AG08395 (cell line): ENCODE measurements at regions not wholly inside any gene's neighbourhood (a gene's known extent, or its start where the extent isn't known, plus 50 kb on each side); places are given as distances from the start of the nearest gene placed in this dataset.
"Not testable (repeated sequence)": the region's sequence is repeated elsewhere in the genome, so short reads cannot be mapped to it uniquely, and the experiment has no call there.

ENCODE experiments used
- DNase-seq: peaks from one replicate; pipeline ENCODE4 v3.0.0; 2012; ENCODE audit warnings: mixed read lengths, low spot score

DNA sequence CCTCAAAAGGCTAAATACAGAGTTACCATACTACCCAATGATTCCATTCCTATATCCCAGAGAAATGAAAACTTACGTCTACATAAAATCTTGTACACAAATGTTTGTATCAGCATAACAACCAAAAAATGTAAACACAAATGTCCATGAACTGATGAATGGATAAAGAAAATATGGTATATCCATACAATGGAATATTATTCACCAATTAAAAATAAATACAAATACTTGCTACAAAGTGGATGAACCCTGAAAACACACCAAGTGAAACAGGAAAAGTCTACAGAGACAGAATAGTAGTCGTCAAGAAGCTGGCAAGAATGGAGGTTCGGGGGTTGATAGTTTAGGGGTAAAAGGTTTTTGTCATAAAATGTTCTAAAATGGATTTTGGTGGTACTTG, 54.0 kb upstream of the ANKRD28 start:
- no peak for DNase-seq

DNA sequence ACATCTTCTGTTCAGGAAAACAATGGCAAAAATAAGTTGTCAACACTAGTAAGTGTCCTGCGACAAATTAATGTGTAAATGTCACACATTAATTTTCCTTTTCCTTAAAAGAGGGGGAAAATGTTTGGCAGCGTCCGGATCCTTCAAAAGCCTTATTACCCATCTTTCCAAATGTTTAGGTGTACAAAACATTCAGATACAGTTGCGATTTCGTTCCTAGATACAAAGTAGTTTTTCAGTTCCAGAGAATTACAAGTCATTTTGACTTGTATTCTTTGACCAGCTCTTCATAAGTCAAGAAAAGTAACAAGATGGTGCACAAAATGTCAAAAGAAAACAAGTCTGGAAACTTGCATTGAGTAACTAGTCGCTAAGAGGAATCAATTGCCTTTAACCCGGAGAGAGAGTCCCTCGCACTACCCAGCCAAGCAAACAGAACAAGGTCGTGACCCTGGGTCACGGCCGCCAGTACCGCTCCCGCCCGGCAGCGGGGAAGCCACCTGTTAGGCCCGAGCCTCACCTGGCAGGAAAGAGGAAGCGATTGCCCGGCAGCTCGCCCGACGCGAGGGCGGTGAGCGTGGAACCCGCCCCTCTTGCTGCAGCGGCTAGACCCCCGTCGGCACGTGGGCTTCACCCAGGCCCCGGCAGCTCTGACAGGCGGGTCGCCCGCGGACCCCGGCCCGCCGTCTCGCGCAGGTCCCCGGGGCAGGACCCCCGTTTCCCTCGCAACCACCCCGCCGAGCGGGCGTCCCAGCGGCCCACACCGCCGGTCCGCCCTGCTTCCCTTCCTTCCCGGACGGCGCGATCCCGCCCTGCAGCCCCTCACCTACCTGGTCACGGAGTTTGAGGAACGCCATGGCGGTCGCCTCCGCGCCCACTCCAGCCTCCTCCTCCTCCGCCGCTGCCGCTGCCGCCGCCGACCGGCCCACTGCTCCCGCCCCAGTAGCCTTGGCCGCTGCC, 61.0 kb upstream of the ANKRD28 start:
- no peak for DNase-seq

DNA sequence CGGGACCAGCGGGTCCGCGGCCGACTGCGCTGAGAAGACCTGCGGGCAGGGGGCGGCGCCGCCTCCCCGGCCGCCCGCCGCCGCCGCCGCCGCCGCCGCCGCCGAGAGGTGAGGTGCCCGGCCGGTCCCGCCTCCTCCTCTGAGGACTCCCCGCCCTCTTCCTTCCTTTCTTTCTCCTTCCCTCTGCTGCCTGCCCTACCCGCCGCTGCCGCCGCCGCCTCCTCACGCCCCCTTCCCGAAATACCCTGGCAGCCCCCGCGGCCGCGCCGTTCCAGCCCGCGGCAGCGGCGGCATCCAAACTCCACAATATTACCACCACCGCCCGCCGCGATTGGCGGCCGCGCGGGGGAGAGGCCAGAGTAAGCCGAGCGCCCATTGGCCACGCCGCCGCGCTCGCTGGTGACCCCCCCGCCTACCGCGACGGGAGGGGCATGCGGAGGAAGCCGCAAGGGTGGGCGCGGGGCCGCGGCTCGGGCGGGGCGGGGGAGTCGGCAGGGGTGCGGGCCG, 61.8 kb upstream of the ANKRD28 start:
- DNase-seq, result peak; percentile 89

DNA sequence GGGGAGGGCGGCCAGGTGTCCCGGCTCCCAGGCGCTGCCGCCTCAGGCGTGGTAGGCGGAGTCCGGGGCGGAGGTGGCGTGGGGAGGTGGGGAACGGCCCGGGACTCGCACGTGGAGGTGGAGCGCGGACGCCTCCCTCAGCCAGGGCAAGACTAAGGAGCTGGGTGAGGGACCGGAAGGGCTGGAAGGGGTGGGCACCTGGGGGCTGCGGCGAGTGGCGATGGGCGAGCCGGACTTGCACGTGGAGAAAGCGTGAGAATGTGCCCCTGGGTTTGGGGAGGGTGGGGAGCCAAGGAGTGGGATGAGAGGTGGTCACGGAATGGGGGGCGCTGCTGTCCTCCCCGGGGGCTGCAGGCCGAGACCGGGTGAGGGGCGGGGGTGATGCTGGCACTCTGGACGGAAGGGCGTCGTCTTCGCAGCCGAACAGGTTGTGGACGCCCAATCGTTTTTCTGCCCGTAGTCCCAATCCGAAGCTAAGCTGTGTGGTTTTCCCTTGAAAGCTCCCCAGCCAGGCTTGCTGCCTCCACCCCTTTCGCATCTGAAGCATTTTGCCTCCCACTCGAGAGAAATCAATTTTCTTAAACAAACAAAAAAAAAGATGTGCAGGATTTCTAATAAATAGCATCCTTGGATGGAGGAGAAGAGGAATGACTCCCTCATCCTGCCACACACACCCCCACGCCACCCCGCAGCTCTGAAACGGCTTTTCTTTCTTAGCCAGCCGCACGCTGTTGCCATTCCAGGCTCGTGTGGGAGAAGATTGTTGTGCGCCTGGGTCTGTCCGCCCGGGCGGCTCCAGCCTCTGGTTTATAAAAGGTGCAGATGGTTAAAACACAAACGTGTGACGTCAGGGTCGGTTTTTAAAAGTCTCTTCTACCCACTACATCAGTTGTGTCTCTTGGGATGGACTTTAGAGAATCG, 62.5 kb upstream of the ANKRD28 start:
- DNase-seq, result peak; percentile 48

DNA sequence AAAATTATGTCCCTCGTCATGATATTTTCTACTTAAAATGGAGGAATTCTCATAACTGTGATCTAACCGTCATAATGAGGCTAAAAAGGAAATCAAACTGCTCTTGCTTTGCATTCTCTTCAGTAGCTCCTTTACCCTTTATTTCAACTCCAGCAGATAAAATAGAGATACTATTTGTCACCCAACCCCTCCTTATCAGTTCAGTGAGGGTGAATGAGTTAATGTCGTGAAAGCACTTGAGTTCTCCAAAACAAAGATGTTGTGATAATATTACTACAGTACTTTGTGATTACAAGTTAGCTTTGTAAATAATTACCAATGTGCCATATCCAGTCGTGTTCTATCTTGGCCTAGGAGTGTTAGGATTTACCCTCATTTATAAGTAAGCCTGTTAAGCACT, 63.4 kb upstream of the ANKRD28 start:
- DNase-seq, result no peak

DNA sequence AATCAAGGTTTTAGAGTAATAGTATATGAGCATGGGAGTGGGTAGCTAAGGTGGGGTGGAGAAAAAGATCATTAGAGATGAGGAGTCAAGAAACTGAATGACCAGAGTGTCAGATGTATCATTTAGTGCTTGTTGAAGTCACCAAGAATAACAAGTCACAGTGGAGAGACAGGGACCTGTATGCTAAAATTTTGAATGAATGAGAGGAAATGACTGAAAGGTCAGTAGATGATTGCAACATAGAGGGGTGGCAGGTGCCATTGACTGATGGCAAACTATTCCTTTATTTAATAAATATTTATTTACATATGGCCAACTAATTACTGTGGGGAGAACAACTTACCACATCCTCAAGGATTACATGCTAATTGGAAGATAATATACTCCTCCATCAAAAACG, 75.0 kb upstream of the ANKRD28 start:
- no peak for DNase-seq

DNA sequence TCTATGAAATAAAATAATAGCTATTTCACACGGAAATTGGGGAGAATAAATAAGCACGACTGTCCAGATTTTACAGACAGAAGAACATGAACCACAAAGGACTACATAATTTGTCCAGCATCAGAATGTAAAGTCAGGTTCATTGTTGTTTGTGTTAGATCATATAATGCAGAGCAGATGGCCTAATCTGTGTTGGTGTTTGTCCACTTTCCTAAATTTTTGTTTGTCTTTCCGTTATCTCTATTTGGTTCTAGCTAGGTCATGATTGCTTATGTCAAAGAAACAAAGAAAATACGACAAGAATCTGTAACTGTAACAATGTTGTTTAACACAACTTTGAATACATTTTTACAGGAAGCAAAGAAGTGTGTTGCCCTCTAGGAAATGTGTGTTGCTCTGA, 75.6 kb upstream of the ANKRD28 start:
- DNase-seq, result no peak

DNA sequence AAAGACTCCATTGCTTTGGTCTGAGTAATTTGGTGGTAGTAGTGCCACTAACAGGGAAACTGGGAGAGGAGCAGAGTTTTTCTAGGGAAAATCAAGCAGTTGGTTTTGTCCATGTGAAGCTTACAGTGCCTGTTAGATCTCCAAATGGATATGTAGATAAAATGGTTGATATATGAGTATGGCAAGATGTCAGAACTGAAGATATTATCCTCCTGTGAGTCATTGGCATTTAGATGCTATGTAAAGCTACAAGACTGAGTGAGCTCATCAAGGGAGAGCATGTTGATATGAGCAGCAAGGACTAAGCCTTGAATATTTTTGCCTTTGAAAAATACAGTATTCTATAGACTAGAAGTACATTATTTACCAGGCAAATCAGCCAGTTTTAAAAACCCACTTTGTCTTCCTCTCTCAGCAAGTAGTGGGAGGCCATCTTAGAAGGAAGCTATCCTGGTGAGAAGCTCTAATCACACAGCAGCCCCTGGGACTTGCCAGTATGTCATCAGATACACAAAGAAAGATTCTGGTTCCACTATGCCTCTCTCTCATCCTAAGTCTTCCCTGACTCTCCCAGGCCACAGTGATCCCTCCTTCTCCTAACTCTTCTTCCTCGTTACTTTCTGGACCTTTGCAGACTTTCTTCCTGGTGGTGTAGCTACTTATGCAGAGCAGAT, 77.4 kb upstream of the ANKRD28 start:
- DNase-seq, result peak; percentile 63

DNA sequence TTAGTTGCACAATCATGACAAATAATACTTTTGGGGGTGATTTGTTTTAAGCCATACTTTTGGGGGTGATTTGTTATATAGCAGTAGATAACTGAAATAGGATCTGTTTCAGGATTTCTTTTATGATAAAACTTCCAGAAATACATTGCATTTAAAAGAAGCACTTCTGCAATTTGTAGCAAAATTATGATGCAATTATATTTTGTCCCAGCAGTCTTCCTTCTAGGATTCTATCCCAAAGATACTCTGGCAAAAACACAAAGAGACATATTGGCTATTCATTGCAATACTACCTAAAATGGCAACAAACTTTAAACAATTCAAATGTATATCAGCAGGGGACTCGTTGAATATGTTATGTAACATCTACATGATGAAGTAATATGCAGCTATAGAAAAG, 78.9 kb upstream of the ANKRD28 start:
- no peak for DNase-seq

DNA sequence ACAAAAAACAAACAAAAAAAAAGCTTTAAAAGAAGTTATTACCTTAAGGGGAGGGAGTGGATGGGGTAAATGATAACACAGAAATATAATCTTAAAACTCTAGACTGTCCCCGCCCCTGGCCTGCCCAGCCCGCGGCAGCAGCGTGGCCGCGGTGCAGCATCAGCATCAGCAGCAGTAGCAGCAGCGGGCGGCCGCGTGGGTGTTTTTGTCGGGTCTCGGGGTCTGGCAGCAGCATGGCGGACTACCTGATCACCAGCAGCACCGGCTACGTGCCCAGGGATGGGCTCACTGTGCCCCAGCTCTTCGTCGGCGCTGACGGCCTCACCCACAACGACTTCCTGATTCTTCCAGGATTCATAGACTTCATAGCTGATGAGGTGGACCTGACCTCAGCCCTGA, 80.0 kb upstream of the ANKRD28 start:
- DNase-seq, result no peak

DNA sequence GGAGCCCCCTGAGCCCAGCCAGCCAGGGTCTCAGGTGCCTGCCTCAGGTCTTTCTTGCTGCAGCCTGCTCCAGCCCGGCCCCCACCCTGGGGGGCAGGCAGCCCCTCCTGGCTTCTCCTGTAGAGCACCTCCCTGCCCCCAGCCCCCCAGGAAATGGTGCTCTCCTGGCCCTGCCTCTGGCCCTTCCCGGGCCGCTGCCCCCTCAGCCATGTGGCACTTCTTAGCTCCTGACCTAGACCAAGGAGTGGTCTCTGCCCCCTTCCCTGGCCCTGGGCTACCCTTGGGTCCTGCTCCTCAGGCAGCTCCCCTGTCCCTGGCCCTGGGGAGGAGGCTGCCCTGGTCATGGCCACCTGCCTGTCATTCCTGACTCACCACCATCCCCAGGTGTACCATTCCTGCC, 82.0 kb upstream of the ANKRD28 start:
- not testable (repeated sequence) for DNase-seq

DNA sequence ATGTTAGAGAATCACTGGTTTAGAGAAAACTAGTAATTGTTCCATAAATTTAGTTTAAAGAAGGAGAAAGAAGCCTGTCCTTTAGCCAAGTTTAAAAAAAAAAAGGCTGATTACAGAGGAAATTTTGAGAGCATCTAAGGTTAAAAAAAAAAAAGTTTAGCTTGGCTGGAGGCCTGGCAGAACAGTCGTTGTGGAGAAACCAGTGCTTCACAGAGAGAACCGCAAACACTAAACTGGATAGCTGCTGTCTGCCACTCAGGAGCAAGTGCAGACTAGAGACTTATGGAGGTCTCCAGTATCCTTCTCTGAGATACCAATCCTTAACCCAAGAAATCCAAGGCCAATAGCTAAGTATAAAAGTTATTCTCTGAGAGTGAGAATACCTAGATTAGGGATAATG, 84.8 kb upstream of the ANKRD28 start:
- no peak for DNase-seq

DNA sequence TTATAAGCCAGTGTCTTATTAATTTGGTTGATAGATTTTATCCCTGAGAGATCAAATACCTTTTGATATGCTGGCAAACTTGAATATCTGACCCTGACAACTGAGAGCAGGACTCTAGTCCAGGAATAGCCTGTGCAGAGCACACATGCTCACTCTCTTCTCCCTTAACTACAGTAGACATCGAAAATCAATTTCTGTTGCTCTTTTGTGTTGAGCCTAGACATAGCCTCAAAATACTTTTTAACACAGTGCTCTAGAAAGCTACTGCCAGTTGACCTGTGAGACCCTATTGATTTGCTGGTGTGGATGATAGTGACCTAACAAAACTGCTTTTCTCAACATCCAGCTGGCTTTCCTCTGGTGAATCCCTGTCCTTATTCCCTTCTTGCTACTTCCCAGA, 86.4 kb upstream of the ANKRD28 start:
- no peak for DNase-seq

DNA sequence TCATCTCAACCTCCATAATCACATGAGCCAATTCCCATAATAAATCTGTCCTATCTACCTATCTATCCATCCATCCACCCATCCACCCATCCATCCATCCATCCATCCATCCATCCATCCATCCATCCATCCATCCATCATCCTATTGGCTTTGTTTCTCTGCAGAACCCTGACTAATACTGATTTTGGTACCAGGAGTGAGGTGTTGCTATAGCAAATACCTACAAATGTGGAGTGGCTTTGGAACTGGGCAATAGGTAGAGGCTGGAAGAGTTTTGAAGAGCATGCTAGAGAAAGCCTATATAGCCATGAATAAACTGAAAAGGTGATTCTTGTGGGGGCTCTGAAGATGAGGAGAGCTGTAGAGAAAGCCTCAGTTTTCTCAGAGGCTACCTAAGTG, 88.7 kb upstream of the ANKRD28 start:
- DNase-seq, result no peak

DNA sequence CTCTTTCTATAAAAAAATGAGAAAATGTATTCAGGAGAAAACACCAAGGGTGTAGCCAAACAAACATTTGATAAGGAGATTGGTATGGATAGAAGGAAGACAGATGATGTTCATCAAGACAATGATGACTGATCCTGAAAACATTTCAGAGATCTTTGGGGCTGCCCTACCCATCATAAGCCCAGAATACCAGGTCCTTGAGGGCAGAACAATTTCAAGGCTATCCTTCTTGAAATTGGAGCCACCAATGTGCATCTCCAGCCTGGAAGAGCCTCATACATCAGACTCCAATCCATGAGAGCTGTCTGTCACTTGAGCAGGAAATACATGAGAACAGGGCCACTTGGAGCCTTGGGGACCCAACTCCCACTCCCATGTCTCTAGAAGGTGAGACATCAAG, 89.5 kb upstream of the ANKRD28 start:
- no peak for DNase-seq

DNA sequence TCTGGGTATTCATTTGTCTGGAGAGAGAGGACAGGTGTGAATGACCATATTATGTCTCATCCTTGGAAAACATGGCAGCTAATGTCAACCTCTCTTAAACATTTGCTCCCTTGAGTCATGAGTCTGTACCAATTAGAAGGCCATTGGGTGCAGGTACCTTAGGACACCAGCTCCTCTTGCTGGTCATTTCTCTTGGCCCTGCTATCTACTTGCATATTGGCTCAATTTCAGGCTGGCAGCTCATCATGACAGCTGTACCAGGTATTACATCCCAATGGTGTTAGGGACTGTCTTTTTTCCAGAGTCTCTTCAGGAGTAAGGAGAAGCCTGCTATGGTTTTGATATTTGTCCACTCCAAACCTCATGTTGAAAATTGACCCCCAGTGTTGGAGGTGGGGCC, 92.2 kb upstream of the ANKRD28 start:
- no peak for DNase-seq

DNA sequence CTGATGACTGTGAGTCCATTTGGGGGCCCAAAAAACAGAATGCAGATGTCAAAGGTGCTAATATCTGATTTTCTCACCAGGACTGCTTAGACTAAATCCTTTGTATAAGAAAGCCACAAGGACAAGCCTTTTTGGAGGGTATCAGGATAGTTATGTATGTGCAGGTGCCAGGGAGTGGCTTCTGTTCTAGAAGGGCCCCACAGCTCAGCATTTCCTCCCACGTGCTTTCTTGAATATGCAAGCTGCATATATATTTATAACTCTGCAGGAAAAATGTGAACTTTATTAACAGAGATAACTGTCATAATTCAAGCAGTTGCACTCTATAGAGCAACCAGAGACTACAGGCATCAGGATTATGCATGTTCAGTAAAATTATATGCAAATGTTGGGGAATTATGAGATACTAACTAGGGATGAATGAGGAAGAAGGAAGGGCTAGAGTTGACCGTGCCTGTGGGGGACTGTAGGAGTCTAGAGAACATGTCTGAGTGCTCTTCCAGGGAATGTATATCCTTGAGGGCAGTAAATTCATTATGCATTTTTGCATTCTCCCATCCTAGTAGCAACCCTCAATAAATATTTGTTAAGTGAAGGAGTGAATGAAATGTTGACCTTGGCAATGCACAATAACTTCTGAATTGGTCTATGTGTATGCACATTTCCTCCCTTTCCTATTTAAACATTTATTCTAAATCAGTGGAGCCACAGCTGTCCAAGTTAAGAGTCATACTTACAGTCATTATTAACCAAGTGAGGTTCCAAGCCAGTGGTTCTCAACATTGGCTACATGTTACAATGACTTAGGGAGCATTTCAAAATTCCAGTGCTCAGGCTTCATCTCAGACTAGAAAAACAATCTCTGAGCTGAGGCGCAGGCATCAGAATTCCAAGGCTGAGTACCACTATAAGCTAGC, 94.8 kb upstream of the ANKRD28 start:
- peak; percentile 8 for DNase-seq

DNA sequence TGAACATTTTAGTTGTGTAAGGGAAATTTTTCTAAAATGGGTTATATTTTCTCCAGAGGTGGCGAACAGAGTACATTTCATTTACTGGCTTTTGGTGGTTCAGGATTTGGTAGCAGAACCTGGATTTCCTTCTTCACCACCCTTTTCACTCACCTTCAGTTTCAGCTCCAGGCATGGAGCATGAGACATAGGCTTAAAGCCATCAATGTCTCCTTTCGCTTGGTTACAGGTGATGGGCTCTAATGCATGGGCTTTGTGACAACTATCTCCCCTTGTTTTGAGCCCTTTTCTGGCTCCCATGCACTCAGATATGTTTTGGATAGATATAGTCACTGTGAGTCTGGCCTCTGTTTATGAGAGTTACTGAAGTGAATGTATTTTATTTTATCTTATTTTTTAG, 96.6 kb upstream of the ANKRD28 start:
- DNase-seq, result no peak

DNA sequence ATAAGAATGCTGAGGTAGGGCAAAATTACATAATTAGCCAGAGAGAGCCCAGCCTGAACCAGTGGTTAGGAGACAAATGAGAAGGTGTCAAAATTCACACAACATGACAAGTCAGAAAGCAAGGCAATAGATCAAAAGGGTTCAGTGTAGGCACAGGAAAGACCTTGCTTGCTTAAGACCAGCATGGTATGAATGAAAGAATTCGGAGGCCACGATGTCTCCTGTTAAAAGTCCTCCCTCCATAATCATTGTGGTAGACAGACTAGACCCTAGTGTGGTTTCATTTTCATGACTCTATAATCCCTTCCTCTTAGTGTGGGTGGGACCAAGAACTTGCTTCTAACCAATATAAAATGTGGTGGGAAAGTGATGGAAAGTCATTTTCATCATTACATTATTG, 98.7 kb upstream of the ANKRD28 start:
- no peak for DNase-seq

DNA sequence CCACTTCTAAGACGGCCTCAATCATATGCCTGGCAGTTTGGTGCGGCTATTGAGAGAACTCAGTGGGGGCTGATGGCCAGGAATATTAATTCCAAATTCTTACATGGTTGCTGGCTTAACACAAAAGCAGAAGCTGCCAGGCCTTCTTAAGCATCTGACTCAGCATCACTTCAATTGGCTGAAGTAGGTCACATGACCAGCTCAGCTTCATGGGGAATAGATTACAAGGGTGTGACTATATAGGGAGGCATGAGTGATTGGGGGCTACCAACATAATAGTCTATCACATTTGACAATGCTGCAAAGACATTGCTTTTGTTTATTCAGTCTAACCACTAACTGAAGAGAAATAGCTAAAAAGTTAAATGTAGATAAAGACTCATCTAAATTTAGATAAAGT, 101.6 kb upstream of the ANKRD28 start:
- peak; percentile 59 for DNase-seq

DNA sequence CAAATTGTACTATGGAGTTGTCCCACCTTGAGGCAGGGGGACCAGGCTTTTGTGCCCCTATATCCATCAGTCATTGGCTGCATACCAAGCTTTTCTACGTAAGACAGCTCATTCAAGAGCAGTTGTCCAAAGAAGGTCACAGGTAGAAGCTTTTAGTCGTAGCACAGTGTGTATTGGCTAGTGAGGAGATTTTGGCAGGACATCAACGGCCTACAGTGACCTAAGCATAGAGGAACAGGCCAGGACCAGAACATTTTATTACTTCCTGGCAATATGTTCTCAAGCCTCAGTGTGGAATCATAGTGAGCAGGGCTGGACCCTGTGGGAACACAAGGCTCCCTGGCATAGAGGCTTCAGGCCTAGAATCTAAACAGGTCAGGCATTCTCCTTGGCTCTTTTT, 105.4 kb upstream of the ANKRD28 start:
- DNase-seq, result peak; percentile 53
